H9 (cell line): ENCODE measurements at regions not wholly inside any gene's neighbourhood (a gene's known extent, or its start where the extent isn't known, plus 50 kb on each side); places are given as distances from the start of the nearest gene placed in this dataset.

ENCODE experiments used
- DNase-seq: peaks from one replicate; pipeline ENCODE4 v3.0.0-alpha.2; 2017
- H2AFZ ChIP-seq: one replicate; pipeline ENCODE4 v1.6.1; 2013; ENCODE audit warnings: mild to moderate bottlenecking, low read length, control low read depth, moderate library complexity
- H2AK5ac ChIP-seq: 2 replicates; pipeline ENCODE4 v1.6.1; 2013; ENCODE audit warnings: low read length, control low read depth, mixed read lengths; ENCODE audit not compliant: insufficient read length
- H2BK120ac ChIP-seq: one replicate; pipeline ENCODE4 v1.6.1; 2013; ENCODE audit warnings: low read depth, mild to moderate bottlenecking, low read length, control low read depth, inconsistent platforms; ENCODE audit not compliant: poor library complexity, severe bottlenecking
- H2BK12ac ChIP-seq: 2 replicates; pipeline ENCODE4 v1.6.1; 2013; ENCODE audit warnings: low read length, control low read depth, mixed read lengths, low read depth; ENCODE audit not compliant: insufficient read length
- H2BK15ac ChIP-seq: 2 replicates; pipeline ENCODE4 v1.6.1; 2013; ENCODE audit warnings: low read depth, low read length, control low read depth
- H2BK20ac ChIP-seq: one replicate; pipeline ENCODE4 v1.6.1; 2013; ENCODE audit warnings: low read depth, mild to moderate bottlenecking, low read length, control low read depth, inconsistent platforms; ENCODE audit not compliant: poor library complexity, severe bottlenecking
- H2BK5ac ChIP-seq: 2 replicates; pipeline ENCODE4 v1.6.1; 2013; ENCODE audit warnings: low read length, control low read depth, mixed read lengths; ENCODE audit not compliant: insufficient read length
- H3K14ac ChIP-seq: 2 replicates; pipeline ENCODE4 v1.6.1; 2013; ENCODE audit warnings: low read length, control low read depth; ENCODE audit not compliant: insufficient read depth
- H3K18ac ChIP-seq: 2 replicates; pipeline ENCODE4 v1.6.1; 2013; ENCODE audit warnings: low read depth, mild to moderate bottlenecking, mixed read lengths, low read length, control low read depth; ENCODE audit not compliant: insufficient read length
- H3K23ac ChIP-seq: 2 replicates; pipeline ENCODE4 v1.6.1; 2013; ENCODE audit warnings: low read length, control low read depth, mixed read lengths, low read depth; ENCODE audit not compliant: insufficient read length
- H3K23me2 ChIP-seq: 2 replicates; pipeline ENCODE4 v1.6.1; 2013; ENCODE audit warnings: low read depth, mild to moderate bottlenecking, mixed read lengths, low read length, control low read depth; ENCODE audit not compliant: insufficient read length, poor library complexity, severe bottlenecking
- H3K27ac ChIP-seq: 2 replicates; pipeline ENCODE4 v1.5.1; 2013; ENCODE audit warnings: low read length, control low read depth, mixed read lengths, low read depth; ENCODE audit not compliant: insufficient read length
- H3K27me3 ChIP-seq: 2 replicates; pipeline ENCODE4 v1.6.1; 2013; ENCODE audit warnings: low read length, control low read depth, inconsistent platforms; ENCODE audit not compliant: insufficient read depth
- H3K4ac ChIP-seq: 2 replicates; pipeline ENCODE4 v1.6.1; 2013; ENCODE audit warnings: low read depth, mild to moderate bottlenecking, control low read depth, inconsistent platforms, low read length, moderate library complexity
- H3K4me1 ChIP-seq: 2 replicates; pipeline ENCODE4 v1.6.1; 2013; ENCODE audit warnings: low read length, control low read depth, inconsistent platforms; ENCODE audit not compliant: insufficient read depth
- H3K4me2 ChIP-seq: 2 replicates; pipeline ENCODE4 v1.6.1; 2013; ENCODE audit warnings: low read length, control low read depth, mixed read lengths; ENCODE audit not compliant: insufficient read length, insufficient read depth
- H3K56ac ChIP-seq: 2 replicates; pipeline ENCODE4 v1.6.1; 2013; ENCODE audit warnings: low read depth, mild to moderate bottlenecking, mixed read lengths, low read length, control low read depth; ENCODE audit not compliant: insufficient read length
- H3K79me1 ChIP-seq: 2 replicates; pipeline ENCODE4 v1.6.1; 2013; ENCODE audit warnings: low read depth, mild to moderate bottlenecking, moderate library complexity, low read length, control low read depth, inconsistent platforms; ENCODE audit not compliant: insufficient read depth, poor library complexity, severe bottlenecking
- H3K79me2 ChIP-seq: 2 replicates; pipeline ENCODE4 v1.6.1; 2013; ENCODE audit warnings: low read length, control low read depth, inconsistent platforms; ENCODE audit not compliant: insufficient read depth
- H3K9ac ChIP-seq: 2 replicates; pipeline ENCODE4 v1.6.1; 2013; ENCODE audit warnings: low read length, control low read depth, mixed read lengths; ENCODE audit not compliant: insufficient read length; ENCODE audit errors: extremely low read depth
- H3K9me3 ChIP-seq: one replicate; pipeline ENCODE4 v1.6.1; 2013; ENCODE audit warnings: low read depth, low read length, inconsistent platforms; ENCODE audit not compliant: control insufficient read depth
- H3T11ph ChIP-seq: one replicate; pipeline ENCODE4 v1.6.1; 2013; ENCODE audit warnings: mild to moderate bottlenecking, low read length, control low read depth, inconsistent platforms
- H4K20me1 ChIP-seq: one replicate; pipeline ENCODE4 v1.6.1; 2013; ENCODE audit not compliant: control insufficient read depth, insufficient read length, insufficient read depth
- H4K5ac ChIP-seq: 2 replicates; pipeline ENCODE4 v1.6.1; 2013; ENCODE audit warnings: low read depth, mild to moderate bottlenecking, mixed read lengths, low read length, control low read depth; ENCODE audit not compliant: insufficient read length
- H4K8ac ChIP-seq: replicated peaks from 2 replicates; pipeline ENCODE4 v1.6.1; 2013; ENCODE audit warnings: low read length, control low read depth, mixed read lengths, low read depth; ENCODE audit not compliant: insufficient read length
- H4K91ac ChIP-seq: 2 replicates; pipeline ENCODE4 v1.6.1; 2013; ENCODE audit warnings: low read depth, mild to moderate bottlenecking, moderate library complexity, mixed read lengths, low read length, control low read depth; ENCODE audit not compliant: insufficient read length
- H3K27ac Mint-ChIP-seq, 3 experiments: 2 replicates in 2 of 3; 3 replicates in 1 of 3; pipeline ENCODE4 v1.8.0; 2020 to 2021; ENCODE audit warnings: mixed read lengths in 3 of 3, mild to moderate bottlenecking in 1 of 3, moderate library complexity in 1 of 3
- H3K27me3 Mint-ChIP-seq: 2 replicates; pipeline ENCODE4 v1.8.0; 2021; ENCODE audit warnings: low read depth, mild to moderate bottlenecking, moderate library complexity, mixed read lengths
- H3K36me3 Mint-ChIP-seq, 3 experiments: 2 replicates in 2 of 3; 3 replicates in 1 of 3; pipeline ENCODE4 v1.8.0; 2020 to 2021; ENCODE audit warnings: low read depth in 3 of 3, mixed read lengths in 3 of 3; ENCODE audit not compliant: insufficient read depth in 1 of 3
- H3K4me1 Mint-ChIP-seq, 2 experiments: 2 replicates each; pipeline ENCODE4 v1.8.0; 2020; ENCODE audit warnings: mixed read lengths in 2 of 2
- H3K4me3 Mint-ChIP-seq, 2 experiments: 2 replicates in 1 of 2; 3 replicates in 1 of 2; pipeline ENCODE4 v1.8.0; 2020 to 2021; ENCODE audit warnings: mild to moderate bottlenecking in 2 of 2, mixed read lengths in 2 of 2, moderate library complexity in 1 of 2
- H3K9me3 Mint-ChIP-seq, 2 experiments: 2 replicates in 1 of 2; 3 replicates in 1 of 2; pipeline ENCODE4 v1.8.0; 2020; ENCODE audit warnings: mild to moderate bottlenecking in 2 of 2, mixed read lengths in 2 of 2, moderate library complexity in 1 of 2
- CTCF ChIP-seq: fragments of 200-600 bp; sonication (generic); conservative IDR thresholded peaks from 3 replicates; pipeline ENCODE4 v1.8.0; 2021; ENCODE audit warnings: antibody characterized with exemption, mild to moderate bottlenecking
- WGBS: extraction: QIAGEN DNeasy Blood & Tissue Kit; methylation state at CpG from one replicate; pipeline ENCODE4 v1.1.7; 2013; ENCODE audit warnings: missing lambda C conversion rate, low lambda C conversion rate, mixed read lengths; ENCODE audit not compliant: insufficient read length; ENCODE audit errors: extremely low coverage; 5-methylcytosine and 5-hydroxymethylcytosine counted together

DNA sequence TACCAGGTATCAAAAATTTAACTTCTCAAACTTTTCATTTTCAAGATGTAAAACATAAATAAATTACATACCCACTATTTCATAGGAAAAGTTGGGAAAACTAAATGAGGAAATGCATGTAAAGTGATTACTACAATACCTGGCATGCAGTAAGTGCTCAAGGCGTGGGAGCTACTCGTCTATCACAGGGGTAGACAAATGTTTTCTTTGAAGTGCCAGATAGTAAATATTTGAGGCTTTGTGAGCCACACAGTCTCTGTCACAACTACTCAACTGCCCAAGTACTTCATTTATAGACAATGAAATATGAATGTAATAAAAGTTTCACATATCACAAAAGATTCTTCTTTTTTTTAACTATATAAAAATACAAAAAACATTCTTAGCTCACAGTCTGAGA lies 96.4 kb upstream of the PCGF5 start:
- H3K9me3 Mint-ChIP-seq, result peaks cover 0 to 3% of the 10 kb centered on the region in 2 experiments; a peak in 1 of 5 replicates
- no peaks in the 10 kb centered on the region for H3K79me1 ChIP-seq
- H2AFZ ChIP-seq, result no peak overlapping the region
- no peak overlapping the region for H2BK20ac ChIP-seq
- no peak overlapping the region for H3K56ac ChIP-seq
- TF ChIP-seq CTCF, result no peak
- H3K14ac ChIP-seq, result no peak overlapping the region
- no peaks in the 10 kb centered on the region for H3K36me3 Mint-ChIP-seq
- H2BK12ac ChIP-seq, result no peak overlapping the region
- H4K5ac ChIP-seq, result no peak overlapping the region
- H3K23ac ChIP-seq, result no peak overlapping the region
- no peak for DNase-seq
- no peak overlapping the region for H3K18ac ChIP-seq
- H3K9me3 ChIP-seq, result no peaks in the 10 kb centered on the region
- peaks cover 2% of the 10 kb centered on the region for H3K27me3 Mint-ChIP-seq
- H3K9ac ChIP-seq, result no peak overlapping the region
- WGBS, result no CpG with 5 or more reads among the region's 2 CpGs
- no peak overlapping the region for H2BK15ac ChIP-seq
- no peaks in the 10 kb centered on the region for H3K4me1 ChIP-seq
- H3K27ac ChIP-seq, result no peak overlapping the region
- H2BK5ac ChIP-seq, result no peak overlapping the region
- H3K4me3 Mint-ChIP-seq, result no peak overlapping the region
- H3K79me2 ChIP-seq, result no peaks in the 10 kb centered on the region
- no peak overlapping the region for H3K4ac ChIP-seq
- no peaks in the 10 kb centered on the region for H4K20me1 ChIP-seq
- no peak overlapping the region for H3K4me2 ChIP-seq
- no peak overlapping the region for H4K8ac ChIP-seq
- no peaks in the 10 kb centered on the region for H3K27me3 ChIP-seq
- peaks cover 0 to 9% of the 10 kb centered on the region in 2 experiments; a peak in 2 of 4 replicates for H3K4me1 Mint-ChIP-seq
- no peaks in the 10 kb centered on the region for H3K23me2 ChIP-seq
- no peak overlapping the region for H3K27ac Mint-ChIP-seq
- H2AK5ac ChIP-seq, result no peak overlapping the region
- no peak overlapping the region for H4K91ac ChIP-seq
- H2BK120ac ChIP-seq, result no peak overlapping the region
- H3T11ph ChIP-seq, result no peak overlapping the region
